GM23338 (cell line): ENCODE measurements at regions not wholly inside any gene's neighbourhood (a gene's known extent, or its start where the extent isn't known, plus 50 kb on each side); places are given as distances from the start of the nearest gene placed in this dataset.

Experiments
- ATAC-seq: fragments of 200-7000 bp; cut with Tn5 transposase; 3 replicates; pipeline ENCODE4 v1.9.1; 2020
- DNase-seq: peaks from one replicate; pipeline ENCODE4 v3.0.0-alpha.2; 2015; ENCODE audit warnings: low spot score
- H2AFZ ChIP-seq: fragments of 200-600 bp; sonication (generic); 2 replicates; pipeline ENCODE4 v1.8.0; 2016; ENCODE audit warnings: antibody characterized with exemption, mild to moderate bottlenecking, moderate library complexity
- H3F3A ChIP-seq: fragments of 200-600 bp; sonication (generic); replicated peaks from 2 replicates; pipeline ENCODE4 v1.8.0; 2017; ENCODE audit warnings: antibody characterized with exemption, mixed run types, low read depth
- H3K27ac ChIP-seq: fragments of 200-600 bp; sonication (generic); 2 replicates; pipeline ENCODE4 v1.6.1; 2016; ENCODE audit warnings: low read depth
- H3K27me3 ChIP-seq: fragments of 200-600 bp; sonication (generic); 2 replicates; pipeline ENCODE4 v1.8.0; 2016; ENCODE audit warnings: mild to moderate bottlenecking, mixed run types, moderate library complexity; ENCODE audit not compliant: insufficient read depth
- H3K36me3 ChIP-seq: fragments of 200-600 bp; sonication (generic); 2 replicates; pipeline ENCODE4 v1.8.0; 2016; ENCODE audit warnings: mild to moderate bottlenecking; ENCODE audit not compliant: insufficient read depth
- H3K4me1 ChIP-seq: fragments of 200-600 bp; sonication (generic); 2 replicates; pipeline ENCODE4 v1.8.0; 2016; ENCODE audit warnings: mild to moderate bottlenecking, moderate library complexity; ENCODE audit not compliant: insufficient read depth
- H3K4me2 ChIP-seq: fragments of 200-600 bp; sonication (generic); 2 replicates; pipeline ENCODE4 v1.7.1; 2017; ENCODE audit warnings: mixed run types
- H3K4me3 ChIP-seq: fragments of 200-600 bp; sonication (generic); 2 replicates; pipeline ENCODE4 v1.6.1; 2016; ENCODE audit warnings: mixed run types
- H3K79me2 ChIP-seq: fragments of 200-600 bp; sonication (generic); replicated peaks from 2 replicates; pipeline ENCODE4 v1.8.0; 2017; ENCODE audit warnings: mild to moderate bottlenecking; ENCODE audit not compliant: insufficient read depth
- H3K9me2 ChIP-seq: fragments of 200-600 bp; sonication (generic); 2 replicates; pipeline ENCODE4 v1.8.0; 2017; ENCODE audit not compliant: insufficient read depth
- H4K20me1 ChIP-seq: fragments of 200-600 bp; sonication (generic); replicated peaks from 2 replicates; pipeline ENCODE4 v1.8.0; 2017; ENCODE audit warnings: mild to moderate bottlenecking; ENCODE audit not compliant: insufficient read depth
- H3K27ac Mint-ChIP-seq: 2 replicates; pipeline ENCODE4 v1.8.0; 2020; ENCODE audit warnings: inconsistent platforms, mild to moderate bottlenecking, moderate library complexity, mixed read lengths
- H3K27me3 Mint-ChIP-seq: 3 replicates; pipeline ENCODE4 v1.8.0; 2022; ENCODE audit warnings: low read depth, mild to moderate bottlenecking, moderate library complexity, mixed read lengths, inconsistent platforms; ENCODE audit not compliant: insufficient read depth, poor library complexity
- H3K36me3 Mint-ChIP-seq: 3 replicates; pipeline ENCODE4 v1.8.0; 2021; ENCODE audit warnings: low read depth, mild to moderate bottlenecking, inconsistent platforms, moderate library complexity, mixed read lengths
- H3K4me1 Mint-ChIP-seq: 3 replicates; pipeline ENCODE4 v1.8.0; 2020; ENCODE audit warnings: mild to moderate bottlenecking, inconsistent platforms, mixed read lengths
- H3K4me3 Mint-ChIP-seq: 3 replicates; pipeline ENCODE4 v1.8.0; 2021; ENCODE audit warnings: moderate library complexity, mild to moderate bottlenecking, inconsistent platforms, mixed read lengths
- H3K9me3 Mint-ChIP-seq: 3 replicates; pipeline ENCODE4 v1.8.0; 2020; ENCODE audit warnings: moderate library complexity, mild to moderate bottlenecking, inconsistent platforms, mixed read lengths
- CREB1 ChIP-seq: fragments of 250-450 bp; sonication (Bioruptor Pico); IDR thresholded peaks from 2 replicates; pipeline ENCODE4 v1.5.0; 2020; ENCODE audit warnings: low read depth, mild to moderate bottlenecking, moderate library complexity
- EZH2 ChIP-seq: fragments of 200-600 bp; sonication (generic); IDR thresholded peaks from one replicate; pipeline ENCODE4 v1.8.0; 2017; ENCODE audit warnings: antibody characterized with exemption, mild to moderate bottlenecking, low read depth; ENCODE audit not compliant: unreplicated experiment
- EZH2phosphoT487 ChIP-seq: fragments of 200-600 bp; sonication (generic); IDR thresholded peaks from one replicate; pipeline ENCODE4 v1.8.1; 2018; ENCODE audit warnings: antibody characterized with exemption; ENCODE audit not compliant: unreplicated experiment
- JUNB ChIP-seq: IDR thresholded peaks from one replicate; pipeline ENCODE4 v1.6.1; 2016; ENCODE audit warnings: antibody characterized with exemption; ENCODE audit not compliant: unreplicated experiment
- NANOG ChIP-seq: IDR thresholded peaks from 2 replicates; pipeline ENCODE4 v1.6.1; 2016; ENCODE audit warnings: antibody characterized with exemption, borderline replicate concordance
- POLR2AphosphoS5 ChIP-seq: IDR thresholded peaks from 2 replicates; pipeline ENCODE4 v1.6.1; 2016; ENCODE audit warnings: antibody characterized with exemption, low read depth
- STAT1 ChIP-seq: IDR thresholded peaks from one replicate; pipeline ENCODE4 v1.6.1; 2016; ENCODE audit warnings: antibody characterized with exemption; ENCODE audit not compliant: unreplicated experiment
- ZNF114 ChIP-seq: fragments of 250-450 bp; sonication (Bioruptor Pico); IDR thresholded peaks from 2 replicates; pipeline ENCODE4 v1.5.0; 2020; ENCODE audit warnings: mild to moderate bottlenecking, moderate library complexity
- ZNF331 ChIP-seq: fragments of 250-450 bp; sonication (Bioruptor Pico); IDR thresholded peaks from 2 replicates; pipeline ENCODE4 v1.5.0; 2020; ENCODE audit warnings: low read depth, mild to moderate bottlenecking, moderate library complexity
- TF ChIP-seq, protein P1 (sequence below), 2 experiments: fragments of 200-600 bp in 1 of 2; sonication (generic) in 1 of 2; conservative IDR thresholded peaks; 2 replicates each; pipeline versions ENCODE4 v1.5.1 to v1.6.1; 2016 to 2017; ENCODE audit warnings: antibody characterized with exemption in 2 of 2, low read depth in 2 of 2, mild to moderate bottlenecking in 2 of 2, moderate library complexity in 1 of 2
- TF ChIP-seq, protein P2 (sequence below): fragments of 250-450 bp; sonication (Bioruptor Pico); IDR thresholded peaks from 2 replicates; pipeline ENCODE4 v1.5.0; 2020; ENCODE audit warnings: mild to moderate bottlenecking, moderate library complexity
- TF ChIP-seq, protein P3 (sequence below): IDR thresholded peaks from one replicate; pipeline ENCODE4 v1.6.1; 2018; ENCODE audit warnings: antibody characterized with exemption; ENCODE audit not compliant: unreplicated experiment
- TF ChIP-seq, protein P4 (sequence below): IDR thresholded peaks from 2 replicates; pipeline ENCODE4 v1.6.1; 2016; ENCODE audit warnings: antibody characterized with exemption

DNA sequence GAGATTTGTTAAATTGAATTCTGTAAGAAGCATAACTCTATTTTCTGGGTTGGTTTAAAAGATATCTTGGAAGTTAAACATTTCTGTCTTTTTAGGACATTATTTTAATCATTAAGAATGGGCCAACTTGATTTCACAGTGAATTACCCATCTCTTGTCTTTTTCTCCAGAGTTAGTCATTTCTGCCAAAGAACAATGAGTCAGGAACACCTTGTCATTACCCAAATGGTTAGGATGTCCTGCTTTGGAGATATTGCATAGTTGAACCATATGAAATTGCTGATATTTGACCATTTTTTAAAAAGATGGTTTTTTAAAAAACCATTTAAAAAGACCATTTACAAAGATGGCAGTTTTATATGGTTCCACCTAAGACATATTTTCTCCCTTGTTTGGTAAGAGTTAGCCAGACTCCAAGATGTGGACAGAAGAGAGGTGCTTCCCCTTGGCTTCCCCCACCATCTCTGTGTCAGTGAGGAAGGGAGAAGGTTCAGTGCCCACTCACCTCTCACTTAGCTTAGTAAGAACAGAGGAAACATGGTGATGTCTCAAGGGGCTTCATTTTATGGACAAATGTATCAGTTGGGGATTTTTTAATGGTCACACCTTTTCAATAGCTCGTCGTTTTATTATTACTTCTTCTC, 103.0 kb downstream of the PCSK1 start:
- no peaks in the 10 kb centered on the region for H3K27me3 Mint-ChIP-seq
- no peaks in the 10 kb centered on the region for H3F3A ChIP-seq
- no peak overlapping the region for H3K27ac Mint-ChIP-seq
- H3K79me2 ChIP-seq = no peaks in the 10 kb centered on the region
- no peak overlapping the region for H3K4me3 ChIP-seq
- H3K4me1 Mint-ChIP-seq = peaks cover 6% of the 10 kb centered on the region; the same call in 1 of the 3 replicates
- H3K4me1 ChIP-seq = no peaks in the 10 kb centered on the region
- H3K4me2 ChIP-seq = no peak overlapping the region
- no peaks in the 10 kb centered on the region for H3K27me3 ChIP-seq
- H3K27ac ChIP-seq = no peak overlapping the region
- ATAC-seq (no peak), DNase-seq (no peak)
- no peaks in the 10 kb centered on the region for H3K36me3 ChIP-seq
- H3K9me3 Mint-ChIP-seq = no peaks in the 10 kb centered on the region
- H3K36me3 Mint-ChIP-seq = no peaks in the 10 kb centered on the region
- H4K20me1 ChIP-seq = no peaks in the 10 kb centered on the region
- H2AFZ ChIP-seq = no peak overlapping the region
- TF ChIP-seq JUNB (no peak), POLR2AphosphoS5 (no peak), ZNF331 (CRISPR knock-in tag) (no peak), CREB1 (no peak), STAT1 (no peak), ZNF114 (no peak), EZH2phosphoT487 (no peak), NANOG (no peak), EZH2 (no peak)
- TF ChIP-seq, protein P1, sequence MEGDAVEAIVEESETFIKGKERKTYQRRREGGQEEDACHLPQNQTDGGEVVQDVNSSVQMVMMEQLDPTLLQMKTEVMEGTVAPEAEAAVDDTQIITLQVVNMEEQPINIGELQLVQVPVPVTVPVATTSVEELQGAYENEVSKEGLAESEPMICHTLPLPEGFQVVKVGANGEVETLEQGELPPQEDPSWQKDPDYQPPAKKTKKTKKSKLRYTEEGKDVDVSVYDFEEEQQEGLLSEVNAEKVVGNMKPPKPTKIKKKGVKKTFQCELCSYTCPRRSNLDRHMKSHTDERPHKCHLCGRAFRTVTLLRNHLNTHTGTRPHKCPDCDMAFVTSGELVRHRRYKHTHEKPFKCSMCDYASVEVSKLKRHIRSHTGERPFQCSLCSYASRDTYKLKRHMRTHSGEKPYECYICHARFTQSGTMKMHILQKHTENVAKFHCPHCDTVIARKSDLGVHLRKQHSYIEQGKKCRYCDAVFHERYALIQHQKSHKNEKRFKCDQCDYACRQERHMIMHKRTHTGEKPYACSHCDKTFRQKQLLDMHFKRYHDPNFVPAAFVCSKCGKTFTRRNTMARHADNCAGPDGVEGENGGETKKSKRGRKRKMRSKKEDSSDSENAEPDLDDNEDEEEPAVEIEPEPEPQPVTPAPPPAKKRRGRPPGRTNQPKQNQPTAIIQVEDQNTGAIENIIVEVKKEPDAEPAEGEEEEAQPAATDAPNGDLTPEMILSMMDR (conservative IDR thresholded peaks at IDR 0.05; ENCODE audit: low read depth in 2 of 2) = no peak
- TF ChIP-seq, protein P2, sequence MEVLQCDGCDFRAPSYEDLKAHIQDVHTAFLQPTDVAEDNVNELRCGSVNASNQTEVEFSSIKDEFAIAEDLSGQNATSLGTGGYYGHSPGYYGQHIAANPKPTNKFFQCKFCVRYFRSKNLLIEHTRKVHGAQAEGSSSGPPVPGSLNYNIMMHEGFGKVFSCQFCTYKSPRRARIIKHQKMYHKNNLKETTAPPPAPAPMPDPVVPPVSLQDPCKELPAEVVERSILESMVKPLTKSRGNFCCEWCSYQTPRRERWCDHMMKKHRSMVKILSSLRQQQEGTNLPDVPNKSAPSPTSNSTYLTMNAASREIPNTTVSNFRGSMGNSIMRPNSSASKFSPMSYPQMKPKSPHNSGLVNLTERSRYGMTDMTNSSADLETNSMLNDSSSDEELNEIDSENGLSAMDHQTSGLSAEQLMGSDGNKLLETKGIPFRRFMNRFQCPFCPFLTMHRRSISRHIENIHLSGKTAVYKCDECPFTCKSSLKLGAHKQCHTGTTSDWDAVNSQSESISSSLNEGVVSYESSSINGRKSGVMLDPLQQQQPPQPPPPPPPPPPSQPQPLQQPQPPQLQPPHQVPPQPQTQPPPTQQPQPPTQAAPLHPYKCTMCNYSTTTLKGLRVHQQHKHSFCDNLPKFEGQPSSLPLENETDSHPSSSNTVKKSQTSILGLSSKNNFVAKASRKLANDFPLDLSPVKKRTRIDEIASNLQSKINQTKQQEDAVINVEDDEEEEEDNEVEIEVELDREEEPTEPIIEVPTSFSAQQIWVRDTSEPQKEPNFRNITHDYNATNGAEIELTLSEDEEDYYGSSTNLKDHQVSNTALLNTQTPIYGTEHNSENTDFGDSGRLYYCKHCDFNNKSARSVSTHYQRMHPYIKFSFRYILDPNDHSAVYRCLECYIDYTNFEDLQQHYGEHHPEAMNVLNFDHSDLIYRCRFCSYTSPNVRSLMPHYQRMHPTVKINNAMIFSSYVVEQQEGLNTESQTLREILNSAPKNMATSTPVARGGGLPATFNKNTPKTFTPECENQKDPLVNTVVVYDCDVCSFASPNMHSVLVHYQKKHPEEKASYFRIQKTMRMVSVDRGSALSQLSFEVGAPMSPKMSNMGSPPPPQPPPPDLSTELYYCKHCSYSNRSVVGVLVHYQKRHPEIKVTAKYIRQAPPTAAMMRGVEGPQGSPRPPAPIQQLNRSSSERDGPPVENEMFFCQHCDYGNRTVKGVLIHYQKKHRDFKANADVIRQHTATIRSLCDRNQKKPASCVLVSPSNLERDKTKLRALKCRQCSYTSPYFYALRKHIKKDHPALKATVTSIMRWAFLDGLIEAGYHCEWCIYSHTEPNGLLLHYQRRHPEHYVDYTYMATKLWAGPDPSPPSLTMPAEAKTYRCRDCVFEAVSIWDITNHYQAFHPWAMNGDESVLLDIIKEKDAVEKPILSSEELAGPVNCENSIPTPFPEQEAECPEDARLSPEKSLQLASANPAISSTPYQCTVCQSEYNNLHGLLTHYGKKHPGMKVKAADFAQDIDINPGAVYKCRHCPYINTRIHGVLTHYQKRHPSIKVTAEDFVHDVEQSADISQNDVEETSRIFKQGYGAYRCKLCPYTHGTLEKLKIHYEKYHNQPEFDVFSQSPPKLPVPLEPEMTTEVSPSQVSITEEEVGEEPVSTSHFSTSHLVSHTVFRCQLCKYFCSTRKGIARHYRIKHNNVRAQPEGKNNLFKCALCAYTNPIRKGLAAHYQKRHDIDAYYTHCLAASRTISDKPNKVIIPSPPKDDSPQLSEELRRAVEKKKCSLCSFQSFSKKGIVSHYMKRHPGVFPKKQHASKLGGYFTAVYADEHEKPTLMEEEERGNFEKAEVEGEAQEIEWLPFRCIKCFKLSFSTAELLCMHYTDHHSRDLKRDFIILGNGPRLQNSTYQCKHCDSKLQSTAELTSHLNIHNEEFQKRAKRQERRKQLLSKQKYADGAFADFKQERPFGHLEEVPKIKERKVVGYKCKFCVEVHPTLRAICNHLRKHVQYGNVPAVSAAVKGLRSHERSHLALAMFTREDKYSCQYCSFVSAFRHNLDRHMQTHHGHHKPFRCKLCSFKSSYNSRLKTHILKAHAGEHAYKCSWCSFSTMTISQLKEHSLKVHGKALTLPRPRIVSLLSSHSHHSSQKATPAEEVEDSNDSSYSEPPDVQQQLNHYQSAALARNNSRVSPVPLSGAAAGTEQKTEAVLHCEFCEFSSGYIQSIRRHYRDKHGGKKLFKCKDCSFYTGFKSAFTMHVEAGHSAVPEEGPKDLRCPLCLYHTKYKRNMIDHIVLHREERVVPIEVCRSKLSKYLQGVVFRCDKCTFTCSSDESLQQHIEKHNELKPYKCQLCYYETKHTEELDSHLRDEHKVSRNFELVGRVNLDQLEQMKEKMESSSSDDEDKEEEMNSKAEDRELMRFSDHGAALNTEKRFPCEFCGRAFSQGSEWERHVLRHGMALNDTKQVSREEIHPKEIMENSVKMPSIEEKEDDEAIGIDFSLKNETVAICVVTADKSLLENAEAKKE (CRISPR knock-in tag) = no peak
- TF ChIP-seq, protein P3, sequence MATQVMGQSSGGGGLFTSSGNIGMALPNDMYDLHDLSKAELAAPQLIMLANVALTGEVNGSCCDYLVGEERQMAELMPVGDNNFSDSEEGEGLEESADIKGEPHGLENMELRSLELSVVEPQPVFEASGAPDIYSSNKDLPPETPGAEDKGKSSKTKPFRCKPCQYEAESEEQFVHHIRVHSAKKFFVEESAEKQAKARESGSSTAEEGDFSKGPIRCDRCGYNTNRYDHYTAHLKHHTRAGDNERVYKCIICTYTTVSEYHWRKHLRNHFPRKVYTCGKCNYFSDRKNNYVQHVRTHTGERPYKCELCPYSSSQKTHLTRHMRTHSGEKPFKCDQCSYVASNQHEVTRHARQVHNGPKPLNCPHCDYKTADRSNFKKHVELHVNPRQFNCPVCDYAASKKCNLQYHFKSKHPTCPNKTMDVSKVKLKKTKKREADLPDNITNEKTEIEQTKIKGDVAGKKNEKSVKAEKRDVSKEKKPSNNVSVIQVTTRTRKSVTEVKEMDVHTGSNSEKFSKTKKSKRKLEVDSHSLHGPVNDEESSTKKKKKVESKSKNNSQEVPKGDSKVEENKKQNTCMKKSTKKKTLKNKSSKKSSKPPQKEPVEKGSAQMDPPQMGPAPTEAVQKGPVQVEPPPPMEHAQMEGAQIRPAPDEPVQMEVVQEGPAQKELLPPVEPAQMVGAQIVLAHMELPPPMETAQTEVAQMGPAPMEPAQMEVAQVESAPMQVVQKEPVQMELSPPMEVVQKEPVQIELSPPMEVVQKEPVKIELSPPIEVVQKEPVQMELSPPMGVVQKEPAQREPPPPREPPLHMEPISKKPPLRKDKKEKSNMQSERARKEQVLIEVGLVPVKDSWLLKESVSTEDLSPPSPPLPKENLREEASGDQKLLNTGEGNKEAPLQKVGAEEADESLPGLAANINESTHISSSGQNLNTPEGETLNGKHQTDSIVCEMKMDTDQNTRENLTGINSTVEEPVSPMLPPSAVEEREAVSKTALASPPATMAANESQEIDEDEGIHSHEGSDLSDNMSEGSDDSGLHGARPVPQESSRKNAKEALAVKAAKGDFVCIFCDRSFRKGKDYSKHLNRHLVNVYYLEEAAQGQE = no peak
- TF ChIP-seq, protein P4, sequence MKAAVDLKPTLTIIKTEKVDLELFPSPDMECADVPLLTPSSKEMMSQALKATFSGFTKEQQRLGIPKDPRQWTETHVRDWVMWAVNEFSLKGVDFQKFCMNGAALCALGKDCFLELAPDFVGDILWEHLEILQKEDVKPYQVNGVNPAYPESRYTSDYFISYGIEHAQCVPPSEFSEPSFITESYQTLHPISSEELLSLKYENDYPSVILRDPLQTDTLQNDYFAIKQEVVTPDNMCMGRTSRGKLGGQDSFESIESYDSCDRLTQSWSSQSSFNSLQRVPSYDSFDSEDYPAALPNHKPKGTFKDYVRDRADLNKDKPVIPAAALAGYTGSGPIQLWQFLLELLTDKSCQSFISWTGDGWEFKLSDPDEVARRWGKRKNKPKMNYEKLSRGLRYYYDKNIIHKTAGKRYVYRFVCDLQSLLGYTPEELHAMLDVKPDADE = no peak
- no peaks in the 10 kb centered on the region for H3K9me2 ChIP-seq
- no peak overlapping the region for H3K4me3 Mint-ChIP-seq
